OCI-LY1 (cell line): ENCODE measurements at regions not wholly inside any gene's neighbourhood (a gene's known extent, or its start where the extent isn't known, plus 50 kb on each side); places are given as distances from the start of the nearest gene placed in this dataset.

Source experiments
- EZH2 ChIP-seq: fragments of 200-600 bp; sonication (generic), shearing (Covaris generic); IDR thresholded peaks from 2 replicates; pipeline ENCODE4 v1.8.0; 2017; ENCODE audit warnings: borderline replicate concordance, mixed run types, mild to moderate bottlenecking, antibody characterized with exemption, low read length, moderate library complexity, mixed read lengths
- TF ChIP-seq, protein P1 (sequence below): fragments of 200-600 bp; sonication (generic), shearing (Covaris generic); IDR thresholded peaks from 2 replicates; pipeline ENCODE4 v1.5.1; 2017; ENCODE audit warnings: mild to moderate bottlenecking, antibody characterized with exemption, low read length, moderate library complexity, mixed read lengths

DNA sequence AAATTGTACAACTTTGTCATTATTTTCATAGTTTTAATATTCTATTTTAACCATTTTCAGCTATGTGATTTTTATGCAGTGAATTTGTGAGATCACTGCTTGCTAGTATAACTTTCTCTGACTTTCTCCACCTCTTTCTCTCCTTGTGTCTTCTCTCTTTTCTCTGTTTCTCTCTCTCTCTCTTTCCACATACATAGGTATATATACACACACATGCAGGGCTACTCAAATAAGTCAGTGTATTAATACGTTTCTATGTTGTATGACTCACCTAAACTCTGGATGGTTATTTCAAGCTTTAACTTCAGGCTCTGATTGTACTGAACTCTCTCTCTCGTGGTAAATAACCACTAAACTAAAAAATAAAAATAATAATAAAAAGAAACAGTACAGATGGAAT lies 1389.3 kb upstream of the ALCAM start:
- no peak for TF ChIP-seq EZH2
- TF ChIP-seq, protein P1, sequence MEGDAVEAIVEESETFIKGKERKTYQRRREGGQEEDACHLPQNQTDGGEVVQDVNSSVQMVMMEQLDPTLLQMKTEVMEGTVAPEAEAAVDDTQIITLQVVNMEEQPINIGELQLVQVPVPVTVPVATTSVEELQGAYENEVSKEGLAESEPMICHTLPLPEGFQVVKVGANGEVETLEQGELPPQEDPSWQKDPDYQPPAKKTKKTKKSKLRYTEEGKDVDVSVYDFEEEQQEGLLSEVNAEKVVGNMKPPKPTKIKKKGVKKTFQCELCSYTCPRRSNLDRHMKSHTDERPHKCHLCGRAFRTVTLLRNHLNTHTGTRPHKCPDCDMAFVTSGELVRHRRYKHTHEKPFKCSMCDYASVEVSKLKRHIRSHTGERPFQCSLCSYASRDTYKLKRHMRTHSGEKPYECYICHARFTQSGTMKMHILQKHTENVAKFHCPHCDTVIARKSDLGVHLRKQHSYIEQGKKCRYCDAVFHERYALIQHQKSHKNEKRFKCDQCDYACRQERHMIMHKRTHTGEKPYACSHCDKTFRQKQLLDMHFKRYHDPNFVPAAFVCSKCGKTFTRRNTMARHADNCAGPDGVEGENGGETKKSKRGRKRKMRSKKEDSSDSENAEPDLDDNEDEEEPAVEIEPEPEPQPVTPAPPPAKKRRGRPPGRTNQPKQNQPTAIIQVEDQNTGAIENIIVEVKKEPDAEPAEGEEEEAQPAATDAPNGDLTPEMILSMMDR = no peak
